ENCODE measurements at regions not wholly inside any gene's neighbourhood (a gene's known extent, or its start where the extent isn't known, plus 50 kb on each side); places are given as distances from the start of the nearest gene placed in this dataset.

GRCh38 chr14:98160901-98161300 is 1111.1 kb downstream of the BCL11B start:
- FAIRE-seq = no peak
- H3K27ac ChIP-seq (ENCODE audit: low read depth in 1 of 3, low read length in 2 of 3) = no peak overlapping the region
- H3K4me1 ChIP-seq (ENCODE audit: control insufficient read depth in 3 of 3, insufficient read depth in 2 of 3, low read depth in 1 of 3, low read length in 2 of 3) = no peaks in the 10 kb centered on the region
- DNase-seq = no peak
- H3K4me3 ChIP-seq (ENCODE audit: low read depth in 1 of 3, low read length in 3 of 3) = no peak overlapping the region
- no peaks in the 10 kb centered on the region for H3K9me3 ChIP-seq (ENCODE audit: control insufficient read depth in 2 of 2, insufficient read depth in 1 of 2, low read depth in 1 of 2, low read length in 1 of 2)
- WGBS, 3 donors = 79 to 85% (median 82%) methylated on average over 9 of the region's 9 CpGs
- H3K27me3 ChIP-seq (ENCODE audit: control insufficient read depth in 3 of 3, insufficient read depth in 3 of 3, low read length in 3 of 3) = peaks cover 0 to 6% (median 5%) of the 10 kb centered on the region in 3 donors
- H3K36me3 ChIP-seq (ENCODE audit: control insufficient read depth in 3 of 3, insufficient read depth in 2 of 3, low read depth in 1 of 3, low read length in 3 of 3) = no peaks in the 10 kb centered on the region

DNA sequence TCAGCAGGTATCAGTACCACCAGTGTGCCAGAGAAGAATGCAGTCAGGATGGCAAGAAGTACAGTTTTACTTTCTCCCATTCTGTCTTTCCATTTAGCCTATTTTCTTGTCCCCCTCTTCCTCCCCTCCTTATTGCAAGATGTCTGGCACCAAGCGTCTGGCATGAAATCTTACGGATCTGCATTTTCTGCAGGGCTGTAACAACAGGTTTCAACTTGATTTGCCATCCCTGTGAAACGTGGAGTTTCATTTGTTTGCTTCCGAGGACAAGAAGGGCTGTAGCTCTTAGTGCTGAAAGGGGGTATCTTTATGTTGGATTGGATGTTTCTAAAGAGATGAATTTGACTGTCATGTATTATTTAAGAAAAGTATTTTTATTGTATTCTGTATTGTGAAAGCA is 1110.6 kb downstream of the BCL11B start:
- WGBS, 3 donors = 58 to 70% (median 65%) methylated on average over 4 of the region's 4 CpGs

GRCh38 chr14:98162856-98163805 is 1108.9 kb downstream of the BCL11B start:
- H3K4me3 ChIP-seq (ENCODE audit: low read depth in 1 of 3, low read length in 3 of 3) = no peak overlapping the region
- DNase-seq (no peak), FAIRE-seq (no peak)
- H3K27me3 ChIP-seq (ENCODE audit: control insufficient read depth in 3 of 3, insufficient read depth in 3 of 3, low read length in 3 of 3) = peaks cover 0 to 5% (median 0%) of the 10 kb centered on the region in 3 donors
- H3K4me1 ChIP-seq (ENCODE audit: control insufficient read depth in 3 of 3, insufficient read depth in 2 of 3, low read depth in 1 of 3, low read length in 2 of 3) = no peaks in the 10 kb centered on the region
- H3K27ac ChIP-seq (ENCODE audit: low read depth in 1 of 3, low read length in 2 of 3) = no peak overlapping the region
- H3K36me3 ChIP-seq (ENCODE audit: control insufficient read depth in 3 of 3, insufficient read depth in 2 of 3, low read depth in 1 of 3, low read length in 3 of 3) = no peaks in the 10 kb centered on the region
- 58 to 61% (median 60%) methylated on average over 26 of the region's 26 CpGs for whole genome bisulfite sequencing, 3 donors
- no peaks in the 10 kb centered on the region for H3K9me3 ChIP-seq (ENCODE audit: control insufficient read depth in 2 of 2, insufficient read depth in 1 of 2, low read depth in 1 of 2, low read length in 1 of 2)

More for the DNA sequence above, 1110.6 kb downstream of the BCL11B start:
- H3K9me3 ChIP-seq (ENCODE audit: control insufficient read depth in 2 of 2, insufficient read depth in 1 of 2, low read depth in 1 of 2, low read length in 1 of 2) = no peaks in the 10 kb centered on the region
- no peaks in the 10 kb centered on the region for H3K4me1 ChIP-seq (ENCODE audit: control insufficient read depth in 3 of 3, insufficient read depth in 2 of 3, low read depth in 1 of 3, low read length in 2 of 3)
- H3K27me3 ChIP-seq (ENCODE audit: control insufficient read depth in 3 of 3, insufficient read depth in 3 of 3, low read length in 3 of 3) = peaks cover 0 to 6% (median 5%) of the 10 kb centered on the region in 3 donors
- no peak overlapping the region for H3K4me3 ChIP-seq (ENCODE audit: low read depth in 1 of 3, low read length in 3 of 3)
- DNase-seq = no peak
- H3K27ac ChIP-seq (ENCODE audit: low read depth in 1 of 3, low read length in 2 of 3) = no peak overlapping the region
- FAIRE-seq = no peak
- H3K36me3 ChIP-seq (ENCODE audit: control insufficient read depth in 3 of 3, insufficient read depth in 2 of 3, low read depth in 1 of 3, low read length in 3 of 3) = no peaks in the 10 kb centered on the region

DNA sequence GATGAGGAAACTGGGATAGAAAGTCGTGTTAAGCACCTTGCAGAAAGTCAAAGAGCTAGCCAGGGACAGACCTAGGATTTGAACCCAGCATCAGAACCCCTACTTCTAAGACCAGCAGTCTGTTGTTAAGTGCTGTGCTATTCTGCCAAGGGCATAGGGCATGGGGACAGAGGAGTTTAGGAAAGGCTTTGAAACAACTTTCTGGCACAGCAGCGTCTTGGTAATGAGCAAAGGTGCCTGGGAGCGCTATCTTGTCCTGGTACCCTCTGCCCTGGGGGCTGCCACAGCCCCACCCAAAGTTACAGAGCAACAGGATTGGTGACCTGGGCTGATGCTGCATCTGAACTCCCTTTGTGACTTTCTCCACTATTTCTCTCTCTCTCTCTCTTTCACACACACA is 1108.1 kb downstream of the BCL11B start:
- Histone ChIP-seq H3K27me3 (ENCODE audit: control insufficient read depth in 3 of 3, insufficient read depth in 3 of 3, low read length in 3 of 3) (peaks cover 0 to 5% (median 0%) of the 10 kb centered on the region in 3 donors), H3K4me3 (ENCODE audit: low read depth in 1 of 3, low read length in 3 of 3) (no peak overlapping the region), H3K9me3 (ENCODE audit: control insufficient read depth in 2 of 2, insufficient read depth in 1 of 2, low read depth in 1 of 2, low read length in 1 of 2) (no peaks in the 10 kb centered on the region), H3K4me1 (ENCODE audit: control insufficient read depth in 3 of 3, insufficient read depth in 2 of 3, low read depth in 1 of 3, low read length in 2 of 3) (no peaks in the 10 kb centered on the region), H3K27ac (ENCODE audit: low read depth in 1 of 3, low read length in 2 of 3) (no peak overlapping the region), H3K36me3 (ENCODE audit: control insufficient read depth in 3 of 3, insufficient read depth in 2 of 3, low read depth in 1 of 3, low read length in 3 of 3) (no peaks in the 10 kb centered on the region)
- FAIRE-seq (no peak), DNase-seq (no peak)
- WGBS, 3 donors = 48 to 68% (median 67%) methylated on average over 3 of the region's 3 CpGs

DNA sequence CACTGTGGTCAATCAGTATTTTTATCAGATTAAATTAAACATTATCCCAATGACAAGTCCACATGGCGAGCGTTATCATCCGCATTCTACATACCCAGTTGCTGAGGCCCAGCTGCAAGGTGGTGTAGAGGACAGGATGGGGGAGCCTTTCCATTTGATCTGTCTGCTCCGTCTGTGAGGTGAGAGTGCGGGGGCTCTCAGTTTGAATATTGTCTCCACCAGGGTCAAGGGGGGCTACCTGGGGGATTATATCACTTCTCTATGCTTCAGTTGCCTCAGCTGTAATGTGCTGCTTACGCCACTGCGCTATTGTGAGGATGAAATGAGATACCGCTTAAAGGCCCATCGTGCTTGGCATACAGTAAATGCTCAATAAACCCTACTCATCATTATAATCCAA is 1106.0 kb downstream of the BCL11B start:
- Histone ChIP-seq H3K27me3 (ENCODE audit: control insufficient read depth in 3 of 3, insufficient read depth in 3 of 3, low read length in 3 of 3) (peaks cover 0 to 5% (median 0%) of the 10 kb centered on the region in 3 donors), H3K9me3 (ENCODE audit: control insufficient read depth in 2 of 2, insufficient read depth in 1 of 2, low read depth in 1 of 2, low read length in 1 of 2) (no peaks in the 10 kb centered on the region), H3K36me3 (ENCODE audit: control insufficient read depth in 3 of 3, insufficient read depth in 2 of 3, low read depth in 1 of 3, low read length in 3 of 3) (no peaks in the 10 kb centered on the region), H3K4me1 (ENCODE audit: control insufficient read depth in 3 of 3, insufficient read depth in 2 of 3, low read depth in 1 of 3, low read length in 2 of 3) (no peaks in the 10 kb centered on the region), H3K27ac (ENCODE audit: low read depth in 1 of 3, low read length in 2 of 3) (no peak overlapping the region), H3K4me3 (ENCODE audit: low read depth in 1 of 3, low read length in 3 of 3) (no peak overlapping the region)
- FAIRE-seq (no peak), DNase-seq (no peak)
- 91 to 94% (median 93%) methylated on average over 9 of the region's 9 CpGs for WGBS, 3 donors

GRCh38 chr14:98167275-98167674 is 1104.7 kb downstream of the BCL11B start:
- Histone ChIP-seq H3K36me3 (ENCODE audit: control insufficient read depth in 3 of 3, insufficient read depth in 2 of 3, low read depth in 1 of 3, low read length in 3 of 3) (no peaks in the 10 kb centered on the region), H3K27me3 (ENCODE audit: control insufficient read depth in 3 of 3, insufficient read depth in 3 of 3, low read length in 3 of 3) (peaks cover 0 to 5% (median 0%) of the 10 kb centered on the region in 3 donors), H3K9me3 (ENCODE audit: control insufficient read depth in 2 of 2, insufficient read depth in 1 of 2, low read depth in 1 of 2, low read length in 1 of 2) (no peaks in the 10 kb centered on the region), H3K4me3 (ENCODE audit: low read depth in 1 of 3, low read length in 3 of 3) (no peak overlapping the region), H3K27ac (ENCODE audit: low read depth in 1 of 3, low read length in 2 of 3) (no peak overlapping the region), H3K4me1 (ENCODE audit: control insufficient read depth in 3 of 3, insufficient read depth in 2 of 3, low read depth in 1 of 3, low read length in 2 of 3) (no peaks in the 10 kb centered on the region)
- DNase-seq (no peak), FAIRE-seq (no peak)
- WGBS, 3 donors = 72 to 81% (median 75%) methylated on average over 10 of the region's 10 CpGs

GRCh38 chr14:98167705-98168104 is 1104.3 kb downstream of the BCL11B start:
- no peak overlapping the region for H3K4me3 ChIP-seq (ENCODE audit: low read depth in 1 of 3, low read length in 3 of 3)
- DNase-seq (no peak), FAIRE-seq (no peak)
- 77 to 82% (median 79%) methylated on average over 15 of the region's 15 CpGs for WGBS, 3 donors
- no peaks in the 10 kb centered on the region for H3K36me3 ChIP-seq (ENCODE audit: control insufficient read depth in 3 of 3, insufficient read depth in 2 of 3, low read depth in 1 of 3, low read length in 3 of 3)
- peaks cover 0 to 2% (median 0%) of the 10 kb centered on the region in 3 donors for H3K27me3 ChIP-seq (ENCODE audit: control insufficient read depth in 3 of 3, insufficient read depth in 3 of 3, low read length in 3 of 3)
- H3K27ac ChIP-seq (ENCODE audit: low read depth in 1 of 3, low read length in 2 of 3) = no peak overlapping the region
- H3K4me1 ChIP-seq (ENCODE audit: control insufficient read depth in 3 of 3, insufficient read depth in 2 of 3, low read depth in 1 of 3, low read length in 2 of 3) = no peaks in the 10 kb centered on the region
- H3K9me3 ChIP-seq (ENCODE audit: control insufficient read depth in 2 of 2, insufficient read depth in 1 of 2, low read depth in 1 of 2, low read length in 1 of 2) = no peaks in the 10 kb centered on the region

DNA sequence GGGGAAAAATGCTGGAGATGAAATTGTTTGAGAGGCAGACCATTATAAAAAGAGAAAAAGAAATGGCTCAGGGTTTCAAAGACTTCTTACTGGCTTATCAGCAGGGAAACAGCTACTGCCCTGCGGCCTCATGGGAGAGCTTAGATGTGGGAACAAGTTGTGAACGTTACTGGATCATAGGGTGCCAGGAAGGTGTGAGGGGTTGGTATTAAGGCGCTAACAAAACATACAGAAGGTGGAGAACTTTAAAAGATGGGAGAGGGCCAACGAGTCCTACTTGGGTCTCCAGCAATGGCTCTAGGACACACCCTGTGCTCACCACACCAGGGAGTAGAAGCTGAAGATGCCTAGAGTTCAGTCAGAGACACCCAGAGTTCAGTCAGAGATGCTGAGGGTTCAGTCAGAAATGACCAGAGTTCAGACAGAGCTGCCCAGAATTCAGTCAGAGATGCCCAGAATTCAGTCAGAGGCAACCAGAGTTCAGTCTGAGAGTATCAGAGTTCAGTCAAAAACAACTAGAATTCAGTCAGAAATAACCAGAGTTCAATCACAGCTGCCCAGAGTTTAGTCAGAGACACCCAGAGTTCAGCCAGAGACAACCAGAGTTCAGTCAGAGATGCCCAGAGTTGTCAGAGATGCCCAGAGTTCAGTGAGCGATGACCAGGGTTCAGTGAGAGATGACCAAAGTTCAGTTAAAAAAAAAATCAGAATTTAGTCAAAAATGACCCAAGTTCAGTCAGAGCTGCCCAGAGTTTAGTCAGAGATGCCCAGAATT is 1103.6 kb downstream of the BCL11B start:
- H3K27ac ChIP-seq (ENCODE audit: low read depth in 1 of 3, low read length in 2 of 3) = no peak overlapping the region
- H3K4me3 ChIP-seq (ENCODE audit: low read depth in 1 of 3, low read length in 3 of 3) = no peak overlapping the region
- DNase-seq (no peak), FAIRE-seq (no peak)
- H3K4me1 ChIP-seq (ENCODE audit: control insufficient read depth in 3 of 3, insufficient read depth in 2 of 3, low read depth in 1 of 3, low read length in 2 of 3) = no peaks in the 10 kb centered on the region
- 78 to 83% (median 83%) methylated on average over 5 of the region's 5 CpGs for WGBS, 3 donors
- no peaks in the 10 kb centered on the region for H3K9me3 ChIP-seq (ENCODE audit: control insufficient read depth in 2 of 2, insufficient read depth in 1 of 2, low read depth in 1 of 2, low read length in 1 of 2)
- H3K36me3 ChIP-seq (ENCODE audit: control insufficient read depth in 3 of 3, insufficient read depth in 2 of 3, low read depth in 1 of 3, low read length in 3 of 3) = no peaks in the 10 kb centered on the region
- no peaks in the 10 kb centered on the region for H3K27me3 ChIP-seq (ENCODE audit: control insufficient read depth in 3 of 3, insufficient read depth in 3 of 3, low read length in 3 of 3)
